ENCODE measurements at regions not wholly inside any gene's neighbourhood (a gene's known extent, or its start where the extent isn't known, plus 50 kb on each side); places are given as distances from the start of the nearest gene placed in this dataset.

DNA sequence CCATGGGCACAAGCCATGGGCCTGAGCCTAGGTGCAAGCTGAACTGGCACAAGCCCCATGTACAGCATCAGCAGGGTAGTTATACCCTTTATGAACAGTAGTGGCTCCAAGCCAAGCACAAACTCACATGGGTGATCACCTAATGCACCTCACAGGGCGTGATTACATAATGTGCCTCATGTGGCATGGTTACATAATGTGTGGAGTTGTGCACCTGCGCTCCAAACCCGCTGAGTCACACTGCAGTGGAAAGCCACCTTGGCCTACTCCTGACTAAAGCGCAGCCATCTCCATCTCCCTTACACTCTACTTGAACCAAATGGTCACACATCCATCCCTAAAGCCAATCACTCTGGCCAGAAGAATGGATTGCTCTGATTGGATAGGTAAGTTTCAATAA is 279.7 kb downstream of the MBD2 start:
- DNase-seq (ENCODE audit: low spot score) (no peak), ATAC-seq (ENCODE audit: low read depth) (no peak)
- Histone ChIP-seq H3K4me1 (ENCODE audit: insufficient read depth, poor library complexity, severe bottlenecking) (no peaks in the 10 kb centered on the region), H3K36me3 (ENCODE audit: low read depth) (no peaks in the 10 kb centered on the region), H3K4me3 (ENCODE audit: severe bottlenecking) (no peak overlapping the region), H3K27ac (ENCODE audit: poor library complexity, severe bottlenecking) (no peak overlapping the region), H3K27me3 (ENCODE audit: insufficient read depth, poor library complexity, severe bottlenecking) (no peaks in the 10 kb centered on the region), H3K9me3 (ENCODE audit: severe bottlenecking) (no peaks in the 10 kb centered on the region)
- TF ChIP-seq, protein P1, sequence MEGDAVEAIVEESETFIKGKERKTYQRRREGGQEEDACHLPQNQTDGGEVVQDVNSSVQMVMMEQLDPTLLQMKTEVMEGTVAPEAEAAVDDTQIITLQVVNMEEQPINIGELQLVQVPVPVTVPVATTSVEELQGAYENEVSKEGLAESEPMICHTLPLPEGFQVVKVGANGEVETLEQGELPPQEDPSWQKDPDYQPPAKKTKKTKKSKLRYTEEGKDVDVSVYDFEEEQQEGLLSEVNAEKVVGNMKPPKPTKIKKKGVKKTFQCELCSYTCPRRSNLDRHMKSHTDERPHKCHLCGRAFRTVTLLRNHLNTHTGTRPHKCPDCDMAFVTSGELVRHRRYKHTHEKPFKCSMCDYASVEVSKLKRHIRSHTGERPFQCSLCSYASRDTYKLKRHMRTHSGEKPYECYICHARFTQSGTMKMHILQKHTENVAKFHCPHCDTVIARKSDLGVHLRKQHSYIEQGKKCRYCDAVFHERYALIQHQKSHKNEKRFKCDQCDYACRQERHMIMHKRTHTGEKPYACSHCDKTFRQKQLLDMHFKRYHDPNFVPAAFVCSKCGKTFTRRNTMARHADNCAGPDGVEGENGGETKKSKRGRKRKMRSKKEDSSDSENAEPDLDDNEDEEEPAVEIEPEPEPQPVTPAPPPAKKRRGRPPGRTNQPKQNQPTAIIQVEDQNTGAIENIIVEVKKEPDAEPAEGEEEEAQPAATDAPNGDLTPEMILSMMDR (IDR thresholded peaks at IDR 0.05; ENCODE audit: poor library complexity, severe bottlenecking) = no peak

DNA sequence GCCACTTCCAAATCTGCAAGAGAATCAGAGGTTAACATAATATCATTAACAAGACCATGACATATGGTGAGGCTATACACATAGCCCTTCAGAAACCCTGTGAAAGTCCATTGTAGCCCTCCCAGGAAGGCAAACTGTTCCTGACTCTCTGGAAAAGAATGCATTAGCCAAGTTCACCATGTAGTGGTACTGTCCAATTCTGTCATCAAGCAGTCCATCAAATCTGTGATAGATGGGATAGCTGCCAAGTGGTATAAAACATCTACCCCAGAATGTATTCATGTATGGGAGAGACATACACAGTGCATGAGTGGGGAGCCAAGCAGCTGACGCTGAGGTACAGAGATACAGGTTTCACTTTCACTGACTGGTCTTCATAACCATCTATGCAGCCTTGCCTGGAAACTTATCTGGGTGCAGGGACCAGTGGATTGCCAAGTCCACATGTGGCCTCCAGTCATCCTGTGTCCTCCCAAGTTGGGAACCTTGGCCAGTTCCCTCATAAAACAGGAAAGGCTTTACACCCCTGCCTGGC is 281.1 kb downstream of the MBD2 start:
- H3K4me1 ChIP-seq (ENCODE audit: insufficient read depth, poor library complexity, severe bottlenecking) = no peaks in the 10 kb centered on the region
- ATAC-seq (ENCODE audit: low read depth) = no peak
- H3K4me3 ChIP-seq (ENCODE audit: severe bottlenecking) = no peak overlapping the region
- H3K9me3 ChIP-seq (ENCODE audit: severe bottlenecking) = no peaks in the 10 kb centered on the region
- H3K27me3 ChIP-seq (ENCODE audit: insufficient read depth, poor library complexity, severe bottlenecking) = no peaks in the 10 kb centered on the region
- no peak for DNase-seq (ENCODE audit: low spot score)
- H3K36me3 ChIP-seq (ENCODE audit: low read depth) = no peaks in the 10 kb centered on the region
- TF ChIP-seq, protein P1 (IDR thresholded peaks at IDR 0.05; ENCODE audit: poor library complexity, severe bottlenecking) = no peak
- H3K27ac ChIP-seq (ENCODE audit: poor library complexity, severe bottlenecking) = no peak overlapping the region

DNA sequence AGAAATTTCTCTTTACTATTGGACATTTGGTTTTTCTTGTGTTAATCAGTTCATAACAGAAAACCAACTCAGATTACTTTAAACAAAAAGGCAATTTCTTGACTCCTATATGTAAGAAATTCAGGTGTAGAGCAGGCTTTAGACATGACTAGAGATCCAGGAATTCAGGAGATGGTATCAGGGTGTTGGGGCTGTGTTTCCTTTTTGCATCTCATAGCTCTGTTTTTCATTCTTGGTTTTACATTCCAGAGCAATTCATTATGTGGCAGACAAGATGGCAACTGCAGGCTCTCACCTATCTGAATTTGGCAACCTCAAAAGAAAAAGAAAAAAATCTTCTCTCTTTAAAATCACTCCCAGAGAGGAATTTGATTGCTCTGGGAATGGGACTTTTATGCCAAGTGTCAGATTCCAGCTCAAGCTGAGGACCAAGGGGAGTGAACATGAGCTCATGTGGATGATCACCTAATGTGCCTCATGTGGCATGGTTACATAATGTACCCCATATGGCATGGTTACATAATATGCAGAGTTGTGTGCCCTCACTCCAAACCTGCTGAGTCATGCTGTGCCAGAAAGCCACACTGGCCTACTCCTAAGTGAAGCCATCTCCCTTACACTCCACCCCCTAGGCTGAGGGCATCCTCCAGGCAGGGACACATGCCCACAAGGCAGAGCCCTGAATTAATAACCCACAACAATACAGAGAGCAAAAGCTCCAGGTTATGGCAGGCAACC is 282.7 kb downstream of the MBD2 start:
- TF ChIP-seq, protein P1 (IDR thresholded peaks at IDR 0.05; ENCODE audit: poor library complexity, severe bottlenecking) = no peak

DNA sequence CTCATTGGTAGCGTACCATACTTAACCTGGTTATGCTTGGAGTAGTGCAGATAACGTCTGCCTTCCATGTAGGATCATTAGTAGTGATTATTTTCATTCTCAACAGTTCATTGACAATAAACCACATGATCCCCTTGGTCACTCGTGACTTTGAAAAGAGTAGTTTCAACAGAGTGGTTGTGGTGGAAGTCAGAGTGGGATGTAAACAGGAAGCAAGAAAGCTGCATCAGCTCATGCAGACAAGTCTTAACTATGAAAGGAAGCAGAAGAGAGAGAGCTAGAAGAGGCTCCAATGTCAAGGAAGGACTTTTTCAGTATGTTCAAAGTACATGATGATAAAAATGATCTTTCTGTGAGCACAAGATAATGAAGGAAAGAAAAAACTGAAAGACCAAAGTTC is 287.4 kb downstream of the MBD2 start:
- DNase-seq (ENCODE audit: low spot score) (no peak), ATAC-seq (ENCODE audit: low read depth) (no peak)
- no peak overlapping the region for H3K4me3 ChIP-seq (ENCODE audit: severe bottlenecking)
- no peaks in the 10 kb centered on the region for H3K9me3 ChIP-seq (ENCODE audit: severe bottlenecking)
- H3K4me1 ChIP-seq (ENCODE audit: insufficient read depth, poor library complexity, severe bottlenecking) = no peaks in the 10 kb centered on the region
- no peaks in the 10 kb centered on the region for H3K27me3 ChIP-seq (ENCODE audit: insufficient read depth, poor library complexity, severe bottlenecking)
- TF ChIP-seq, protein P1 (IDR thresholded peaks at IDR 0.05; ENCODE audit: poor library complexity, severe bottlenecking) = no peak
- no peak overlapping the region for H3K27ac ChIP-seq (ENCODE audit: poor library complexity, severe bottlenecking)
- H3K36me3 ChIP-seq (ENCODE audit: low read depth) = no peaks in the 10 kb centered on the region

More for the DNA sequence above, 282.7 kb downstream of the MBD2 start:
- H3K36me3 ChIP-seq (ENCODE audit: low read depth) = no peaks in the 10 kb centered on the region
- ATAC-seq (ENCODE audit: low read depth) (no peak; the same call in 2 of the 3 replicates), DNase-seq (ENCODE audit: low spot score) (no peak)
- H3K27me3 ChIP-seq (ENCODE audit: insufficient read depth, poor library complexity, severe bottlenecking) = no peaks in the 10 kb centered on the region
- H3K9me3 ChIP-seq (ENCODE audit: severe bottlenecking) = no peaks in the 10 kb centered on the region
- no peak overlapping the region for H3K4me3 ChIP-seq (ENCODE audit: severe bottlenecking)
- H3K4me1 ChIP-seq (ENCODE audit: insufficient read depth, poor library complexity, severe bottlenecking) = no peaks in the 10 kb centered on the region
- H3K27ac ChIP-seq (ENCODE audit: poor library complexity, severe bottlenecking) = no peak overlapping the region

DNA sequence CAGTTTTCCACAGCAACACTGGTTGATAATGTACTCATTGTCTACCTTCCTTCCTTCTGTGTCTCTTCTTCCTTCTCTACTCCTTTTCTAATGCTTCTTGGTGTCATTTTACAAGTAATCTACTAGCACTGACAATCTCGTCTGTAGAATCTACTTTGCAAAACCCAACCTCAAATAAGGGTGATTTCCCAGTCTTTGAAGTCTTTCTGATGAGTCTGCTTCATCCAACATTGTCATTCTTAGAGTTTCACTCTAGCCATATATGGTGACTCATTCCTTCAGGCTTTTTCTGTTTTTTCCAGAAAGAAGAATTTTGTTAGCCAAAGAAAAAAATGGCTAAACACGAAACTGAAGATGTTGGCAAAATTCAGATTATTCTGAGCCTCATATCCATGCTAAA is 288.7 kb downstream of the MBD2 start:
- Histone ChIP-seq H3K4me1 (ENCODE audit: insufficient read depth, poor library complexity, severe bottlenecking) (no peaks in the 10 kb centered on the region), H3K4me3 (ENCODE audit: severe bottlenecking) (no peak overlapping the region), H3K36me3 (ENCODE audit: low read depth) (no peaks in the 10 kb centered on the region), H3K9me3 (ENCODE audit: severe bottlenecking) (no peaks in the 10 kb centered on the region), H3K27me3 (ENCODE audit: insufficient read depth, poor library complexity, severe bottlenecking) (no peaks in the 10 kb centered on the region), H3K27ac (ENCODE audit: poor library complexity, severe bottlenecking) (no peak overlapping the region)
- ATAC-seq (ENCODE audit: low read depth) (no peak), DNase-seq (ENCODE audit: low spot score) (no peak)
- TF ChIP-seq, protein P1 (IDR thresholded peaks at IDR 0.05; ENCODE audit: poor library complexity, severe bottlenecking) = no peak
